A549 (cell line): ENCODE measurements at regions not wholly inside any gene's neighbourhood (a gene's known extent, or its start where the extent isn't known, plus 50 kb on each side); places are given as distances from the start of the nearest gene placed in this dataset.

Source experiments
- CTCF ChIP-seq: fragments of >200 bp; sonication (Bioruptor Twin); formaldehyde crosslinking; IDR thresholded peaks from 3 replicates; pipeline ENCODE4 v1.5.1; 2016
- POLR2A ChIP-seq: IDR thresholded peaks from 2 replicates; pipeline ENCODE4 v1.6.1; 2012; ENCODE audit warnings: mild to moderate bottlenecking, low read length
- POLR2AphosphoS2 ChIP-seq: conservative IDR thresholded peaks from 2 replicates; pipeline ENCODE4 v1.6.1; 2012; ENCODE audit warnings: low read length, improper control_type of control experiment, inconsistent platforms
- RAD21 ChIP-seq, 2 experiments: fragments of >200 bp in 1 of 2; sonication (Bioruptor Twin) in 1 of 2; formaldehyde crosslinking in 1 of 2; IDR thresholded peaks in 1 of 2; conservative IDR thresholded peaks in 1 of 2; 2 replicates in 1 of 2; 3 replicates in 1 of 2; pipeline ENCODE4 v1.6.1; 2012 to 2018; ENCODE audit warnings: inconsistent platforms in 1 of 2
- RCOR1 ChIP-seq: fragments of 150-350 bp; IDR thresholded peaks from 2 replicates; pipeline ENCODE4 v1.6.1; 2014; ENCODE audit warnings: antibody characterized with exemption, low read length, low read depth
- SREBF2 ChIP-seq: fragments of 450-650 bp; IDR thresholded peaks from 2 replicates; pipeline ENCODE4 v1.6.1; 2014; ENCODE audit warnings: mild to moderate bottlenecking, moderate library complexity
- ZFP36 ChIP-seq: fragments of 450-650 bp; IDR thresholded peaks from 2 replicates; pipeline ENCODE4 v1.6.1; 2014; ENCODE audit warnings: borderline replicate concordance; ENCODE audit not compliant: partially characterized antibody

- TF ChIP-seq SREBF2: no peak
- TF ChIP-seq RAD21 (conservative IDR thresholded peaks at IDR 0.05 in 1 of 2, IDR thresholded peaks at IDR 0.05 in 1 of 2): peak; percentile 61 to 71
- no peak for TF ChIP-seq POLR2A
- TF ChIP-seq CTCF: peak; percentile 67
- no peak for TF ChIP-seq RCOR1
- no peak for TF ChIP-seq POLR2AphosphoS2
- TF ChIP-seq ZFP36: no peak
These were observed 59.9 kb upstream of the REG3A start for GRCh38 chr2:79219383-79219988.
